ENCODE measurements at regions not wholly inside any gene's neighbourhood (a gene's known extent, or its start where the extent isn't known, plus 50 kb on each side); places are given as distances from the start of the nearest gene placed in this dataset.

GRCh38 chr13:65854431-65854830 is 1375.7 kb downstream of the PCDH9 start:
- Histone ChIP-seq H3K27me3 (ENCODE audit: control insufficient read depth in 3 of 3, insufficient read depth in 3 of 3, low read length in 3 of 3) (no peaks in the 10 kb centered on the region), H3K36me3 (ENCODE audit: control insufficient read depth in 3 of 3, insufficient read depth in 2 of 3, low read depth in 1 of 3, low read length in 3 of 3) (no peaks in the 10 kb centered on the region), H3K9me3 (ENCODE audit: control insufficient read depth in 2 of 2, insufficient read depth in 1 of 2, low read depth in 1 of 2, low read length in 1 of 2) (no peaks in the 10 kb centered on the region), H3K4me3 (ENCODE audit: low read depth in 1 of 3, low read length in 3 of 3) (no peak overlapping the region), H3K4me1 (ENCODE audit: control insufficient read depth in 3 of 3, insufficient read depth in 2 of 3, low read depth in 1 of 3, low read length in 2 of 3) (no peaks in the 10 kb centered on the region), H3K27ac (ENCODE audit: low read depth in 1 of 3, low read length in 2 of 3) (no peak overlapping the region)
- FAIRE-seq: no peak
- WGBS, 3 donors: 45 to 49% (median 48%) methylated on average over 3 of the region's 3 CpGs
- DNase-seq: no peak

GRCh38 chr13:65844266-65844841 is 1385.8 kb downstream of the PCDH9 start:
- no peak for FAIRE-seq
- no peaks in the 10 kb centered on the region for H3K36me3 ChIP-seq (ENCODE audit: control insufficient read depth in 3 of 3, insufficient read depth in 2 of 3, low read depth in 1 of 3, low read length in 3 of 3)
- H3K4me3 ChIP-seq (ENCODE audit: low read depth in 1 of 3, low read length in 3 of 3): no peak overlapping the region
- peaks cover 0 to 2% of the 10 kb centered on the region in 2 donors for H3K9me3 ChIP-seq (ENCODE audit: control insufficient read depth in 2 of 2, insufficient read depth in 1 of 2, low read depth in 1 of 2, low read length in 1 of 2)
- H3K27me3 ChIP-seq (ENCODE audit: control insufficient read depth in 3 of 3, insufficient read depth in 3 of 3, low read length in 3 of 3): no peaks in the 10 kb centered on the region
- H3K27ac ChIP-seq (ENCODE audit: low read depth in 1 of 3, low read length in 2 of 3): no peak overlapping the region
- 92 to 95% (median 95%) methylated on average over 22 of the region's 22 CpGs for WGBS, 3 donors
- DNase-seq: no peak
- no peaks in the 10 kb centered on the region for H3K4me1 ChIP-seq (ENCODE audit: control insufficient read depth in 3 of 3, insufficient read depth in 2 of 3, low read depth in 1 of 3, low read length in 2 of 3)

GRCh38 chr13:65843314-65843731 is 1386.8 kb downstream of the PCDH9 start:
- no peak overlapping the region for H3K27ac ChIP-seq (ENCODE audit: low read depth in 1 of 3, low read length in 2 of 3)
- H3K4me3 ChIP-seq (ENCODE audit: low read depth in 1 of 3, low read length in 3 of 3): no peak overlapping the region
- DNase-seq (no peak), FAIRE-seq (no peak)
- 82 to 91% (median 89%) methylated on average over 13 of the region's 13 CpGs for WGBS, 3 donors
- H3K27me3 ChIP-seq (ENCODE audit: control insufficient read depth in 3 of 3, insufficient read depth in 3 of 3, low read length in 3 of 3): no peaks in the 10 kb centered on the region
- peaks cover 0 to 2% of the 10 kb centered on the region in 2 donors for H3K9me3 ChIP-seq (ENCODE audit: control insufficient read depth in 2 of 2, insufficient read depth in 1 of 2, low read depth in 1 of 2, low read length in 1 of 2)
- H3K36me3 ChIP-seq (ENCODE audit: control insufficient read depth in 3 of 3, insufficient read depth in 2 of 3, low read depth in 1 of 3, low read length in 3 of 3): no peaks in the 10 kb centered on the region
- no peaks in the 10 kb centered on the region for H3K4me1 ChIP-seq (ENCODE audit: control insufficient read depth in 3 of 3, insufficient read depth in 2 of 3, low read depth in 1 of 3, low read length in 2 of 3)

GRCh38 chr13:65841156-65841555 is 1389.0 kb downstream of the PCDH9 start:
- H3K27me3 ChIP-seq (ENCODE audit: control insufficient read depth in 3 of 3, insufficient read depth in 3 of 3, low read length in 3 of 3): no peaks in the 10 kb centered on the region
- no peaks in the 10 kb centered on the region for H3K36me3 ChIP-seq (ENCODE audit: control insufficient read depth in 3 of 3, insufficient read depth in 2 of 3, low read depth in 1 of 3, low read length in 3 of 3)
- peaks cover 0 to 2% of the 10 kb centered on the region in 2 donors for H3K9me3 ChIP-seq (ENCODE audit: control insufficient read depth in 2 of 2, insufficient read depth in 1 of 2, low read depth in 1 of 2, low read length in 1 of 2)
- DNase-seq: no peak
- WGBS, 3 donors: 51 to 65% (median 58%) methylated on average over 3 of the region's 3 CpGs
- H3K27ac ChIP-seq (ENCODE audit: low read depth in 1 of 3, low read length in 2 of 3): no peak overlapping the region
- no peak for FAIRE-seq
- no peaks in the 10 kb centered on the region for H3K4me1 ChIP-seq (ENCODE audit: control insufficient read depth in 3 of 3, insufficient read depth in 2 of 3, low read depth in 1 of 3, low read length in 2 of 3)
- H3K4me3 ChIP-seq (ENCODE audit: low read depth in 1 of 3, low read length in 3 of 3): no peak overlapping the region

GRCh38 chr13:65836066-65836465 is 1394.1 kb downstream of the PCDH9 start:
- Histone ChIP-seq H3K27me3 (ENCODE audit: control insufficient read depth in 3 of 3, insufficient read depth in 3 of 3, low read length in 3 of 3) (no peaks in the 10 kb centered on the region), H3K4me3 (ENCODE audit: low read depth in 1 of 3, low read length in 3 of 3) (no peak overlapping the region), H3K36me3 (ENCODE audit: control insufficient read depth in 3 of 3, insufficient read depth in 2 of 3, low read depth in 1 of 3, low read length in 3 of 3) (no peaks in the 10 kb centered on the region), H3K9me3 (ENCODE audit: control insufficient read depth in 2 of 2, insufficient read depth in 1 of 2, low read depth in 1 of 2, low read length in 1 of 2) (no peaks in the 10 kb centered on the region), H3K4me1 (ENCODE audit: control insufficient read depth in 3 of 3, insufficient read depth in 2 of 3, low read depth in 1 of 3, low read length in 2 of 3) (no peaks in the 10 kb centered on the region), H3K27ac (ENCODE audit: low read depth in 1 of 3, low read length in 2 of 3) (no peak overlapping the region)
- DNase-seq (no peak), FAIRE-seq (no peak)

DNA sequence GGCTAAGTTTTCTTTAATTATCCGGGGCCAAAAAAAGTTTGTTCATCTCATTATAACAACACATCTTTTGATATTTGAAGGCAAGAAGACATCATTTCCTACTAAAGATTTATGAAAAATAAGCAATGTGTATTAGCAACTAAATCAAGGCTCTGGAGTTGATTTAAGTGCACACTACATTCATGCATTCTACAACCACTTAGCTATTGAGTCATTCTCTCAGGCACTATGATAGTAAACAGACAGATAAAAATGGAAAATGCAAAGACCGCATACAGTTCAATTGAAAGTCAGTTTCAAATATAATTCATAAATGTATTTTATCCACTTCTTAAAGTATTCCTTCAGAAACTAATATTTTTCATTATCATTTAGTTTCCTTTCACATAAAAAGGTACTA is 1395.2 kb downstream of the PCDH9 start:
- no peak overlapping the region for H3K4me3 ChIP-seq (ENCODE audit: low read depth in 1 of 3, low read length in 3 of 3)
- no peaks in the 10 kb centered on the region for H3K36me3 ChIP-seq (ENCODE audit: control insufficient read depth in 3 of 3, insufficient read depth in 2 of 3, low read depth in 1 of 3, low read length in 3 of 3)
- no peak for DNase-seq
- H3K4me1 ChIP-seq (ENCODE audit: control insufficient read depth in 3 of 3, insufficient read depth in 2 of 3, low read depth in 1 of 3, low read length in 2 of 3): no peaks in the 10 kb centered on the region
- H3K27me3 ChIP-seq (ENCODE audit: control insufficient read depth in 3 of 3, insufficient read depth in 3 of 3, low read length in 3 of 3): no peaks in the 10 kb centered on the region
- 46 to 48% (median 47%) methylated on average over 2 of the region's 2 CpGs for WGBS, 3 donors
- H3K9me3 ChIP-seq (ENCODE audit: control insufficient read depth in 2 of 2, insufficient read depth in 1 of 2, low read depth in 1 of 2, low read length in 1 of 2): no peaks in the 10 kb centered on the region
- H3K27ac ChIP-seq (ENCODE audit: low read depth in 1 of 3, low read length in 2 of 3): no peak overlapping the region
- FAIRE-seq: no peak

DNA sequence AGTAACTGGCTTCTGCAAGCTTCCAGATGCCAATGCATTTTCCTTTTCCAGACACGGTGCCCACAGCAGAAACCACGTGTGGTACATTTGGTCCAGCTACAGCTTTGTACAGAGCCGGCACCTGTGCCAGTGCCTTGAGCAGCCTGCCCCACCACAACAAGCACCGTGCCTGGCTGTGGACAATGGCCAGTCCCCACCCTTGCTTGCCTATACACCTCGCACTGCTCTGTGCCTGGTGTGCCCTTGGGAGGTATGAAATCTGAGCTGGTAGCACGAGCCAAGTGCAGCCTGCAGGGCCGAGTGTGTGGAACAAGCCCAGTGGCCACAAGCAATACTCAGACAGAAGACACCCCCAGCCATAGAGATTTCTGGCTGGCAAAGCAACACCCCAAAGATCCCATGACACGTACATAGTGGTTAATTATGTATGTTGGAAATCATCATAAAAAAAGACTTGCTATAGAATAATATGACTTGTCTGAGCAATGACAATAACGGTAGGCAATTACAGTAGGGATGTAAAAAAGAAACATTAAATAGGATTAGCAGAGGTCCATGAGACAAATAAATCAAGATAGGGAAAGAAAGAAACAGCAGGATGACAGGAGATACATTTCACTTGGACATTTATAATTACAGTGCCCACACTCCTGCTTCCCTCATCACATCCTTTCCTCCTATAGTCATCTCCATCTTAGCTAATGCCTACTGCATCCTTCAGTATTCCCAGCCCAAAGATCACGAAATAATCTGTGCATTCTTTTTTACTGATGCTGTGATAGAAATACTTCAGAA is 1399.5 kb downstream of the PCDH9 start:
- H3K4me3 ChIP-seq (ENCODE audit: low read depth in 1 of 3, low read length in 3 of 3): no peak overlapping the region
- FAIRE-seq (no peak), DNase-seq (no peak)
- no peak overlapping the region for H3K27ac ChIP-seq (ENCODE audit: low read depth in 1 of 3, low read length in 2 of 3)
- H3K36me3 ChIP-seq (ENCODE audit: control insufficient read depth in 3 of 3, insufficient read depth in 2 of 3, low read depth in 1 of 3, low read length in 3 of 3): no peaks in the 10 kb centered on the region
- no peaks in the 10 kb centered on the region for H3K27me3 ChIP-seq (ENCODE audit: control insufficient read depth in 3 of 3, insufficient read depth in 3 of 3, low read length in 3 of 3)
- 79 to 84% (median 79%) methylated on average over 10 of the region's 10 CpGs for WGBS, 3 donors
- H3K9me3 ChIP-seq (ENCODE audit: control insufficient read depth in 2 of 2, insufficient read depth in 1 of 2, low read depth in 1 of 2, low read length in 1 of 2): no peaks in the 10 kb centered on the region
- H3K4me1 ChIP-seq (ENCODE audit: control insufficient read depth in 3 of 3, insufficient read depth in 2 of 3, low read depth in 1 of 3, low read length in 2 of 3): no peaks in the 10 kb centered on the region

GRCh38 chr13:65829241-65830008 is 1400.7 kb downstream of the PCDH9 start:
- no peak for DNase-seq
- no peaks in the 10 kb centered on the region for H3K4me1 ChIP-seq (ENCODE audit: control insufficient read depth in 3 of 3, insufficient read depth in 2 of 3, low read depth in 1 of 3, low read length in 2 of 3)
- H3K27me3 ChIP-seq (ENCODE audit: control insufficient read depth in 3 of 3, insufficient read depth in 3 of 3, low read length in 3 of 3): no peaks in the 10 kb centered on the region
- FAIRE-seq: no peak
- H3K36me3 ChIP-seq (ENCODE audit: control insufficient read depth in 3 of 3, insufficient read depth in 2 of 3, low read depth in 1 of 3, low read length in 3 of 3): no peaks in the 10 kb centered on the region
- 86 to 92% (median 89%) methylated on average over 16 of the region's 16 CpGs for WGBS, 3 donors
- H3K9me3 ChIP-seq (ENCODE audit: control insufficient read depth in 2 of 2, insufficient read depth in 1 of 2, low read depth in 1 of 2, low read length in 1 of 2): no peaks in the 10 kb centered on the region
- no peak overlapping the region for H3K4me3 ChIP-seq (ENCODE audit: low read depth in 1 of 3, low read length in 3 of 3)
- H3K27ac ChIP-seq (ENCODE audit: low read depth in 1 of 3, low read length in 2 of 3): no peak overlapping the region
